ENCODE measurements at regions not wholly inside any gene's neighbourhood (a gene's known extent, or its start where the extent isn't known, plus 50 kb on each side); places are given as distances from the start of the nearest gene placed in this dataset.
"Not testable (repeated sequence)": the region's sequence is repeated elsewhere in the genome, so short reads cannot be mapped to it uniquely, and the experiment has no call there.

DNA sequence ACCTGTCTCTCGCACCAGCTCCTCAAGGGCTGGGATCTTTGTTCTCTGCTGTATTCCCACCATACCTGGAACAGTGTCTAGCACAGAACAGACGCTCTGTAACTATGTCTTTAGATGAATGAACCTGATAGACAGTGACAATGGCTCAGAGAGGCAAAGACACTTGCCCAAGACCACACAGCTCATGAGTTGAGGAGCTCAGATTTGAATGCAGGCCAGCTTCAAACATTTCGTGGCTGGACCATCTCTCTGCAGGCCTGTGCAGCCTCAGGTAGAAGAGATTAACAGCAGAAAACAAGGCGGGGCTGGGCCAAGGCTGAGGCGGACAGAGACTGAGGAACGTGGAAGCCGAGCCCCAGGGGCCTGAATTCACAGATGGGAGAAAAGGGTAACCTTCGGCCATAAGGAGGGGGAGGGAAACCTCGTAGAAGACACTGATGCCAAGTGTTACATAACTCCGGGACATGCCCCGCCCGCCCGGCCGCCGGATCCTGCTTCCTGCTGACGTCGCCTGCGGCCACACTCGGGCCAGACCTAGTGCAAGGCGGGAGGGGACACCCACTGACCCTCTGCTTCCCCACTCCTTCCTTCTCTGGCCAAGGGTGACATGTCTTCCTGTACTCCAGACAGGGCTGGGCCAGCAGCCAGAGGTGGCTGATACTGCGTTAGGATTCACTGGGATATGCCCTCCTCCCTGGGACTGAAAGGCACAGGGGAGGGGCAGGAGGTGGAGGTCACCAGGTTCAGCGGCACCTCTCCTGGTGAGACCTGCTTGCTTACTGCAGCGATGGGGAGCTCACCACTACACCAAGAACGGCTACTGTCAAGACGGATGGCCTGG, 86.8 kb downstream of the RFLNA start:
- CTCF ChIA-PET = interaction anchor here (1.9 kb wide), 1 partner anchor 18 kb away, joined by 5 read pairs; no protein-coding TSS in a partner anchor
- H3K27me3 Mint-ChIP-seq = no peaks in the 10 kb centered on the region
- no peak for DNase-seq
- H3K9me3 Mint-ChIP-seq (ENCODE audit: low read depth) = no peaks in the 10 kb centered on the region
- H3K27ac Mint-ChIP-seq = no peak overlapping the region
- H3K36me3 Mint-ChIP-seq = no peaks in the 10 kb centered on the region
- ATAC-seq = no peak
- no peaks in the 10 kb centered on the region for H3K4me1 Mint-ChIP-seq
- H3K4me3 Mint-ChIP-seq = no peak overlapping the region

- ATAC-seq (no peak), DNase-seq (no peak)
- Mint-ChIP-seq H3K4me3 (no peak overlapping the region), H3K4me1 (no peaks in the 10 kb centered on the region), H3K27me3 (no peaks in the 10 kb centered on the region), H3K36me3 (no peaks in the 10 kb centered on the region), H3K9me3 (ENCODE audit: low read depth) (no peaks in the 10 kb centered on the region), H3K27ac (no peak overlapping the region)
- CTCF ChIA-PET = interaction anchor here (1.9 kb wide), 1 partner anchor 18 kb away, joined by 5 read pairs; no protein-coding TSS in a partner anchor
Measured at GRCh38 chr12:124380796-124381455, 86.0 kb downstream of the RFLNA start.

GRCh38 chr12:124379938-124380754, 85.3 kb downstream of the RFLNA start:
- no peak for DNase-seq
- CTCF ChIA-PET = no interaction called here
- Mint-ChIP-seq H3K27me3 (no peaks in the 10 kb centered on the region), H3K4me3 (no peak overlapping the region), H3K27ac (no peak overlapping the region), H3K4me1 (no peaks in the 10 kb centered on the region), H3K36me3 (no peaks in the 10 kb centered on the region), H3K9me3 (ENCODE audit: low read depth) (no peaks in the 10 kb centered on the region)
- ATAC-seq = no peak

DNA sequence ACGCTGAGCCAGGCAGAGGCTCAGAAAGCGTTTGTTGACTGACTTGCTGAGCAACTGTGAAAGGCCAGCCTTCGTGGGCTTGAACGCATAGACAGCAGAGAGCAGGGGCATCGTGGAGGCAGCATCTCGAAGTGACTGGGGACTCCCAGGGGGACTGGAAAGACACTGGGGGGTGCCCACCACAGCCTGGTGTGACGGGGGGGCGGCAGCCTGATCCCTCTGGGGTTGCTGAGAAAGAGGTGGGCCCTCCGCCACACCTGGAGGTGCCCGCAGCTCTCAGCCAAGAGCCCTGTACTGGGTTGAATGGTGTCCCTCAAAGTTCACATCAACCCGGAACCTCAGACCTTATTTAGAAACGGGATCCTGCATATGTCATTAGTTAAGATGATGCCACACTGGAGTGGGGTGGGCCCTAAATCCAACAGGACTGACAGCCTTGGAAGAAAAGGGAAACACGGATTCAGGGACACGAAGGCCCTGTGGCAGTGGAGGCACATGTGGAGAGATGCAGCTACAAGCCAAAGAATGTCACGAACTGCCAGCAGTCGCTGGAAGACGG, 84.6 kb downstream of the RFLNA start:
- H3K27me3 Mint-ChIP-seq = no peaks in the 10 kb centered on the region
- H3K27ac Mint-ChIP-seq = no peak overlapping the region
- no peaks in the 10 kb centered on the region for H3K9me3 Mint-ChIP-seq (ENCODE audit: low read depth)
- no peak for ATAC-seq
- CTCF ChIA-PET = no interaction called here
- no peak for DNase-seq
- H3K36me3 Mint-ChIP-seq = no peaks in the 10 kb centered on the region
- H3K4me3 Mint-ChIP-seq = no peak overlapping the region
- H3K4me1 Mint-ChIP-seq = no peaks in the 10 kb centered on the region

DNA sequence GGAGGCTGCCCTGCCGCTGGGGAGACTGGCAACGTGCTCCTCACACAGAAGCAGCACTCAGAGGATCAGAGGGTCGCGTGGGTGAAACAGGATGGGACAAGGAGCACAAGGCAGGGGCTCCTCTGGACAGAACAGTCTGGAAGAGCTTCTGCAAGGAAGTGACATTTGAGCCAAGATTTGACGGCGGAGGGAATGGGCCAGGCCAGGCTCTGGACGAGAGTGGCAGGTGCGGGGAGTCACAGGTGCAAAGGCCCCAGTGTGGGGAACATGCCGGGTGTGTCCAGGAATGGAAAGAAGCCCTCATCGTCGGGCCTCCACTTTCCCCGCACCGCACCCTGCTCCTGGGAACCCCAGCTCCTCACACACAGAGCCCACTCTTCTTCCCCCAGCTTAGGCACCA, 84.0 kb downstream of the RFLNA start:
- ATAC-seq = no peak
- CTCF ChIA-PET = no interaction called here
- no peaks in the 10 kb centered on the region for H3K36me3 Mint-ChIP-seq
- peak overlapping the region; percentile 59 for H3K27ac Mint-ChIP-seq
- H3K4me1 Mint-ChIP-seq = no peaks in the 10 kb centered on the region
- H3K4me3 Mint-ChIP-seq = no peak overlapping the region
- no peak for DNase-seq
- no peaks in the 10 kb centered on the region for H3K27me3 Mint-ChIP-seq
- no peaks in the 10 kb centered on the region for H3K9me3 Mint-ChIP-seq (ENCODE audit: low read depth)

DNA sequence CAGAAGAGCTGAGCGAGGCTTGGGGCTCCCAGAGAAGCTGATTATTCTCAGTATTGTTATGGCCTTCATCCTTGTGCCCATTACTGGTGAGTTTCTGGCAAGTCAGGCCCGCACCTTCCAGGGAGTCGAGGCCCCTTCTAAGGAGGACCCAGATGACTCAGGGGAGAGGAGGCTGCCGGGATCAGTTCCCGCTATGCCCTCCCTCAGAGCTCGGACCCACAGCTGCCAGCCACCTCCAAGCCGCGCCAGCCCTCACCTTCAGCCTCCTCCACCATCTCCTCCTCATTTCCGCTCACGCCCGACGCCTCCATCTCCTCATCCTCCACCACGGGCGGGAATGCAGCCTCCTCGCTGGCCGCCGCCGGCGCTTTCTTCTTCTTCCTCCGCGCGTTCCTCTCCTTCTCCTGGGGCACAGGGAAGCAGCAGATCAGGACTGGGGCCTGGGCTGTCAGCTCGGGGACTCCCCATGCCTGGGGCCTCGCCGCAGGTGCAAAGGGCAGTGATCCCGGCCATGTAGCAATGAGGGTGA, 83.2 kb downstream of the RFLNA start:
- no peaks in the 10 kb centered on the region for H3K27me3 Mint-ChIP-seq
- H3K36me3 Mint-ChIP-seq = no peaks in the 10 kb centered on the region
- H3K4me3 Mint-ChIP-seq = no peak overlapping the region
- CTCF ChIA-PET = interaction anchor here (1.0 kb wide), 1 partner anchor 389 kb away, joined by 3 read pairs; no protein-coding TSS in a partner anchor
- no peaks in the 10 kb centered on the region for H3K9me3 Mint-ChIP-seq (ENCODE audit: low read depth)
- no peak for DNase-seq
- no peaks in the 10 kb centered on the region for H3K4me1 Mint-ChIP-seq
- H3K27ac Mint-ChIP-seq = no peak overlapping the region
- no peak for ATAC-seq

DNA sequence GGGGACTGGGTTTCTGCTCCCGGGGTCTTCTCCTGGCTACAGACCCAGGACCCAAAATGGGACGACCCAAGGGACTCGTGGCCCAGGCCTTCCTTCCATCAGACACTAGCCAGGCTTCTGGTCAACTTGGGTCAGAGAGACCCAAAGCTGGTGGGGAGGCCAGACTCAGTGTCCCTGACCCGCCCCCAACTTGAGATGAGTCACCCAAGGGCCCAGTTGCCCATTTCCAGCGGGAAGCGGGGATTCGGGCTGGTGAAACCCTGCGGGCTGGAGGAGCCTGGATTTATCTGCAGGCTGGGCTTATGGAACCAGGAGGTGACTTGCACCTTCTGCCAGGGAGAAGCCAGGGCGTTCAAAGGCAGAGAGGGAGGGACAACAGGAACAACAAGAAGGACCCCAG, 81.5 kb downstream of the RFLNA start:
- ATAC-seq = no peak
- no peaks in the 10 kb centered on the region for H3K27me3 Mint-ChIP-seq
- no peak for DNase-seq
- no peak overlapping the region for H3K27ac Mint-ChIP-seq
- H3K36me3 Mint-ChIP-seq = no peaks in the 10 kb centered on the region
- no peaks in the 10 kb centered on the region for H3K4me1 Mint-ChIP-seq
- H3K4me3 Mint-ChIP-seq = no peak overlapping the region
- H3K9me3 Mint-ChIP-seq (ENCODE audit: low read depth) = no peaks in the 10 kb centered on the region
- CTCF ChIA-PET = no interaction called here

GRCh38 chr12:124375789-124376175, 80.9 kb downstream of the RFLNA start:
- ATAC-seq = no peak
- CTCF ChIA-PET = no interaction called here
- no peaks in the 10 kb centered on the region for H3K36me3 Mint-ChIP-seq

GRCh38 chr12:124375141-124375788, 80.4 kb downstream of the RFLNA start:
- Mint-ChIP-seq H3K27ac (no peak overlapping the region), H3K36me3 (no peaks in the 10 kb centered on the region), H3K4me3 (no peak overlapping the region), H3K4me1 (no peaks in the 10 kb centered on the region), H3K27me3 (no peaks in the 10 kb centered on the region), H3K9me3 (ENCODE audit: low read depth) (no peaks in the 10 kb centered on the region)
- ATAC-seq (no peak), DNase-seq (no peak)
- CTCF ChIA-PET = no interaction called here

More at GRCh38 chr12:124375789-124376175, 80.9 kb downstream of the RFLNA start:
- Mint-ChIP-seq H3K27me3 (no peaks in the 10 kb centered on the region), H3K27ac (no peak overlapping the region), H3K9me3 (ENCODE audit: low read depth) (no peaks in the 10 kb centered on the region), H3K4me1 (no peaks in the 10 kb centered on the region), H3K4me3 (no peak overlapping the region)
- DNase-seq = no peak

- no peaks in the 10 kb centered on the region for H3K27me3 Mint-ChIP-seq
- H3K4me3 Mint-ChIP-seq = no peak overlapping the region
- H3K4me1 Mint-ChIP-seq = no peaks in the 10 kb centered on the region
- ATAC-seq (no peak), DNase-seq (no peak)
- no peaks in the 10 kb centered on the region for H3K36me3 Mint-ChIP-seq
- H3K27ac Mint-ChIP-seq = no peak overlapping the region
- CTCF ChIA-PET = no interaction called here
- H3K9me3 Mint-ChIP-seq (ENCODE audit: low read depth) = no peaks in the 10 kb centered on the region
Measured at GRCh38 chr12:124374567-124374966, 79.7 kb downstream of the RFLNA start.

- Mint-ChIP-seq H3K9me3 (ENCODE audit: low read depth) (no peaks in the 10 kb centered on the region), H3K4me1 (no peaks in the 10 kb centered on the region), H3K36me3 (no peaks in the 10 kb centered on the region), H3K27me3 (no peaks in the 10 kb centered on the region), H3K27ac (no peak overlapping the region), H3K4me3 (no peak overlapping the region)
- no peak for ATAC-seq
- no peak for DNase-seq
- CTCF ChIA-PET = no interaction called here
Measured at GRCh38 chr12:124374147-124374546, 79.3 kb downstream of the RFLNA start.

DNA sequence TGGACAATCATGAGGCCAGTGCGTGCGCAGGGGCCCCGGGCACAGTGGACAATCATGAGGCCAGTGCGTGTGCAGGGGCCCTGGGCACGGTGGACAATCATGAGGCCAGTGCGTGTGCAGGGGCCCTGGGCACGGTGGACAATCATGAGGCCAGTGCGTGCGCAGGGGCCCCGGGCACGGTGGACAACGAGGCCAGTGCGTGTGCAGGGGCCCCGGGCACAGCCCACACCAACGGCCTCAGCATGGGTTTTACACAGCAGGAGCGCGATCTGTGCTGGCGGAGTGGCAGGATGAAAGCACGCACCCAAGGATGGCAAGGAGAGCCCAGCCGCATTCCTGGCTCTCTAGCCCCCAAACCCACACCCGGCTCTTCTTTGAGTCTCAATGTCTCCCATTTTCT, 78.8 kb downstream of the RFLNA start:
- H3K4me1 Mint-ChIP-seq; H3K27me3 Mint-ChIP-seq; ATAC-seq; CTCF ChIA-PET; H3K27ac Mint-ChIP-seq; H3K9me3 Mint-ChIP-seq (ENCODE audit: low read depth); H3K36me3 Mint-ChIP-seq; DNase-seq; H3K4me3 Mint-ChIP-seq: not testable (repeated sequence)

DNA sequence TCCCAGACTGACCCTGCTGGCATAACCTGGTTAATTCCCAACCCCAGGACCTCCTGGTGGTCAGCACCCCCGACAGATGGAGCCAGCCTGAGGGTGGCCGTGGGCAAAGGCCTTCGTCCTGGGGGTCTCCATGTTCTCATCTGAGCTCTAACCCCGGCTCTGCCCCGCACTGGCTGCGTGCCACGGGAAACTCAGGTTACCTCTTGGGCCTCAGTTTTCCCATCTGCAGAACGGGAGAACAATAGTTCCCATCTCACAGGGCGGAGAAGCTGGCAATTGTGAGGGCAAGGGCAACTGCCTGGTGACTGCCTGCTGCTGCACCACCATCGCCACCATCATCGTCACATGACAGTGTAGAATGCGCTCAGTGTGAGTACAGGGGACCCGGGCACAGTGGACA, 77.9 kb downstream of the RFLNA start:
- no peak overlapping the region for H3K27ac Mint-ChIP-seq
- no peaks in the 10 kb centered on the region for H3K9me3 Mint-ChIP-seq (ENCODE audit: low read depth)
- no peak overlapping the region for H3K4me3 Mint-ChIP-seq
- CTCF ChIA-PET = no interaction called here
- no peaks in the 10 kb centered on the region for H3K27me3 Mint-ChIP-seq
- DNase-seq = no peak
- ATAC-seq = no peak
- H3K4me1 Mint-ChIP-seq = no peaks in the 10 kb centered on the region
- H3K36me3 Mint-ChIP-seq = no peaks in the 10 kb centered on the region
